H9 (cell line): ENCODE measurements at regions not wholly inside any gene's neighbourhood (a gene's known extent, or its start where the extent isn't known, plus 50 kb on each side); places are given as distances from the start of the nearest gene placed in this dataset.

Experiments used
- DNase-seq: peaks from one replicate; pipeline ENCODE4 v3.0.0-alpha.2; 2017
- H2AFZ ChIP-seq: one replicate; pipeline ENCODE4 v1.6.1; 2013; ENCODE audit warnings: mild to moderate bottlenecking, low read length, control low read depth, moderate library complexity
- H2AK5ac ChIP-seq: 2 replicates; pipeline ENCODE4 v1.6.1; 2013; ENCODE audit warnings: low read length, control low read depth, mixed read lengths; ENCODE audit not compliant: insufficient read length
- H2BK120ac ChIP-seq: one replicate; pipeline ENCODE4 v1.6.1; 2013; ENCODE audit warnings: low read depth, mild to moderate bottlenecking, low read length, control low read depth, inconsistent platforms; ENCODE audit not compliant: poor library complexity, severe bottlenecking
- H2BK12ac ChIP-seq: 2 replicates; pipeline ENCODE4 v1.6.1; 2013; ENCODE audit warnings: low read length, control low read depth, mixed read lengths, low read depth; ENCODE audit not compliant: insufficient read length
- H2BK15ac ChIP-seq: 2 replicates; pipeline ENCODE4 v1.6.1; 2013; ENCODE audit warnings: low read depth, low read length, control low read depth
- H2BK20ac ChIP-seq: one replicate; pipeline ENCODE4 v1.6.1; 2013; ENCODE audit warnings: low read depth, mild to moderate bottlenecking, low read length, control low read depth, inconsistent platforms; ENCODE audit not compliant: poor library complexity, severe bottlenecking
- H2BK5ac ChIP-seq: 2 replicates; pipeline ENCODE4 v1.6.1; 2013; ENCODE audit warnings: low read length, control low read depth, mixed read lengths; ENCODE audit not compliant: insufficient read length
- H3K14ac ChIP-seq: 2 replicates; pipeline ENCODE4 v1.6.1; 2013; ENCODE audit warnings: low read length, control low read depth; ENCODE audit not compliant: insufficient read depth
- H3K18ac ChIP-seq: 2 replicates; pipeline ENCODE4 v1.6.1; 2013; ENCODE audit warnings: low read depth, mild to moderate bottlenecking, mixed read lengths, low read length, control low read depth; ENCODE audit not compliant: insufficient read length
- H3K23ac ChIP-seq: 2 replicates; pipeline ENCODE4 v1.6.1; 2013; ENCODE audit warnings: low read length, control low read depth, mixed read lengths, low read depth; ENCODE audit not compliant: insufficient read length
- H3K23me2 ChIP-seq: 2 replicates; pipeline ENCODE4 v1.6.1; 2013; ENCODE audit warnings: low read depth, mild to moderate bottlenecking, mixed read lengths, low read length, control low read depth; ENCODE audit not compliant: insufficient read length, poor library complexity, severe bottlenecking
- H3K27ac ChIP-seq: 2 replicates; pipeline ENCODE4 v1.5.1; 2013; ENCODE audit warnings: low read length, control low read depth, mixed read lengths, low read depth; ENCODE audit not compliant: insufficient read length
- H3K27me3 ChIP-seq: 2 replicates; pipeline ENCODE4 v1.6.1; 2013; ENCODE audit warnings: low read length, control low read depth, inconsistent platforms; ENCODE audit not compliant: insufficient read depth
- H3K4ac ChIP-seq: 2 replicates; pipeline ENCODE4 v1.6.1; 2013; ENCODE audit warnings: low read depth, mild to moderate bottlenecking, control low read depth, inconsistent platforms, low read length, moderate library complexity
- H3K4me1 ChIP-seq: 2 replicates; pipeline ENCODE4 v1.6.1; 2013; ENCODE audit warnings: low read length, control low read depth, inconsistent platforms; ENCODE audit not compliant: insufficient read depth
- H3K4me2 ChIP-seq: 2 replicates; pipeline ENCODE4 v1.6.1; 2013; ENCODE audit warnings: low read length, control low read depth, mixed read lengths; ENCODE audit not compliant: insufficient read length, insufficient read depth
- H3K56ac ChIP-seq: 2 replicates; pipeline ENCODE4 v1.6.1; 2013; ENCODE audit warnings: low read depth, mild to moderate bottlenecking, mixed read lengths, low read length, control low read depth; ENCODE audit not compliant: insufficient read length
- H3K79me1 ChIP-seq: 2 replicates; pipeline ENCODE4 v1.6.1; 2013; ENCODE audit warnings: low read depth, mild to moderate bottlenecking, moderate library complexity, low read length, control low read depth, inconsistent platforms; ENCODE audit not compliant: insufficient read depth, poor library complexity, severe bottlenecking
- H3K79me2 ChIP-seq: 2 replicates; pipeline ENCODE4 v1.6.1; 2013; ENCODE audit warnings: low read length, control low read depth, inconsistent platforms; ENCODE audit not compliant: insufficient read depth
- H3K9ac ChIP-seq: 2 replicates; pipeline ENCODE4 v1.6.1; 2013; ENCODE audit warnings: low read length, control low read depth, mixed read lengths; ENCODE audit not compliant: insufficient read length; ENCODE audit errors: extremely low read depth
- H3K9me3 ChIP-seq: one replicate; pipeline ENCODE4 v1.6.1; 2013; ENCODE audit warnings: low read depth, low read length, inconsistent platforms; ENCODE audit not compliant: control insufficient read depth
- H3T11ph ChIP-seq: one replicate; pipeline ENCODE4 v1.6.1; 2013; ENCODE audit warnings: mild to moderate bottlenecking, low read length, control low read depth, inconsistent platforms
- H4K20me1 ChIP-seq: one replicate; pipeline ENCODE4 v1.6.1; 2013; ENCODE audit not compliant: control insufficient read depth, insufficient read length, insufficient read depth
- H4K5ac ChIP-seq: 2 replicates; pipeline ENCODE4 v1.6.1; 2013; ENCODE audit warnings: low read depth, mild to moderate bottlenecking, mixed read lengths, low read length, control low read depth; ENCODE audit not compliant: insufficient read length
- H4K8ac ChIP-seq: replicated peaks from 2 replicates; pipeline ENCODE4 v1.6.1; 2013; ENCODE audit warnings: low read length, control low read depth, mixed read lengths, low read depth; ENCODE audit not compliant: insufficient read length
- H4K91ac ChIP-seq: 2 replicates; pipeline ENCODE4 v1.6.1; 2013; ENCODE audit warnings: low read depth, mild to moderate bottlenecking, moderate library complexity, mixed read lengths, low read length, control low read depth; ENCODE audit not compliant: insufficient read length
- H3K27ac Mint-ChIP-seq, 3 experiments: 2 replicates in 2 of 3; 3 replicates in 1 of 3; pipeline ENCODE4 v1.8.0; 2020 to 2021; ENCODE audit warnings: mixed read lengths in 3 of 3, mild to moderate bottlenecking in 1 of 3, moderate library complexity in 1 of 3
- H3K27me3 Mint-ChIP-seq: 2 replicates; pipeline ENCODE4 v1.8.0; 2021; ENCODE audit warnings: low read depth, mild to moderate bottlenecking, moderate library complexity, mixed read lengths
- H3K36me3 Mint-ChIP-seq, 3 experiments: 2 replicates in 2 of 3; 3 replicates in 1 of 3; pipeline ENCODE4 v1.8.0; 2020 to 2021; ENCODE audit warnings: low read depth in 3 of 3, mixed read lengths in 3 of 3; ENCODE audit not compliant: insufficient read depth in 1 of 3
- H3K4me1 Mint-ChIP-seq, 2 experiments: 2 replicates each; pipeline ENCODE4 v1.8.0; 2020; ENCODE audit warnings: mixed read lengths in 2 of 2
- H3K4me3 Mint-ChIP-seq, 2 experiments: 2 replicates in 1 of 2; 3 replicates in 1 of 2; pipeline ENCODE4 v1.8.0; 2020 to 2021; ENCODE audit warnings: mild to moderate bottlenecking in 2 of 2, mixed read lengths in 2 of 2, moderate library complexity in 1 of 2
- H3K9me3 Mint-ChIP-seq, 2 experiments: 2 replicates in 1 of 2; 3 replicates in 1 of 2; pipeline ENCODE4 v1.8.0; 2020; ENCODE audit warnings: mild to moderate bottlenecking in 2 of 2, mixed read lengths in 2 of 2, moderate library complexity in 1 of 2
- CTCF ChIP-seq: fragments of 200-600 bp; sonication (generic); conservative IDR thresholded peaks from 3 replicates; pipeline ENCODE4 v1.8.0; 2021; ENCODE audit warnings: antibody characterized with exemption, mild to moderate bottlenecking
- WGBS: extraction: QIAGEN DNeasy Blood & Tissue Kit; methylation state at CpG from one replicate; pipeline ENCODE4 v1.1.7; 2013; ENCODE audit warnings: missing lambda C conversion rate, low lambda C conversion rate, mixed read lengths; ENCODE audit not compliant: insufficient read length; ENCODE audit errors: extremely low coverage; 5-methylcytosine and 5-hydroxymethylcytosine counted together

GRCh38 chr2:207219676-207220501, 54.1 kb upstream of the KLF7 start:
- H3K23ac ChIP-seq, result no peak overlapping the region
- no peak overlapping the region for H2BK20ac ChIP-seq
- no peak overlapping the region for H2BK12ac ChIP-seq
- no peak overlapping the region for H3K9ac ChIP-seq
- no peak for DNase-seq
- H2AK5ac ChIP-seq, result no peak overlapping the region
- H2BK15ac ChIP-seq, result no peak overlapping the region
- H4K20me1 ChIP-seq, result no peaks in the 10 kb centered on the region
- H3K18ac ChIP-seq, result no peak overlapping the region
- no peak overlapping the region for H3K4me2 ChIP-seq
- H3K23me2 ChIP-seq, result no peaks in the 10 kb centered on the region
- peaks cover 2% of the 10 kb centered on the region; the same call in 1 of the 2 replicates for H3K4me1 ChIP-seq
- Mint-ChIP-seq H3K4me1 (peaks cover 38 to 53% of the 10 kb centered on the region in 2 experiments), H3K36me3 (no peaks in the 10 kb centered on the region; a peak in 1 of 7 replicates), H3K27me3 (peaks cover 9% of the 10 kb centered on the region), H3K27ac (no peak overlapping the region), H3K4me3 (no peak overlapping the region), H3K9me3 (no peaks in the 10 kb centered on the region)
- H3K4ac ChIP-seq, result no peak overlapping the region
- no peak overlapping the region for H2AFZ ChIP-seq
- H3T11ph ChIP-seq, result no peak overlapping the region
- no peak for TF ChIP-seq CTCF
- H3K79me2 ChIP-seq, result no peaks in the 10 kb centered on the region
- H4K5ac ChIP-seq, result no peak overlapping the region
- no peaks in the 10 kb centered on the region for H3K9me3 ChIP-seq
- no CpG with 5 or more reads among the region's 10 CpGs for WGBS
- no peak overlapping the region for H3K27ac ChIP-seq
- H2BK120ac ChIP-seq, result no peak overlapping the region
- H2BK5ac ChIP-seq, result no peak overlapping the region
- H3K56ac ChIP-seq, result no peak overlapping the region
- H3K79me1 ChIP-seq, result no peaks in the 10 kb centered on the region
- H4K91ac ChIP-seq, result no peak overlapping the region
- no peak overlapping the region for H3K14ac ChIP-seq
- H4K8ac ChIP-seq, result no peak overlapping the region
- H3K27me3 ChIP-seq, result no peaks in the 10 kb centered on the region
